Caco-2 (cell line): ENCODE measurements at regions not wholly inside any gene's neighbourhood (a gene's known extent, or its start where the extent isn't known, plus 50 kb on each side); places are given as distances from the start of the nearest gene placed in this dataset.
"Not testable (repeated sequence)": the region's sequence is repeated elsewhere in the genome, so short reads cannot be mapped to it uniquely, and the experiment has no call there.

Experiments
- BruUV-seq: library from RNA; stranded (reverse); fragments of 400-500 nt; replicated peaks from 2 replicates; lab custom pipeline; 2021; lab: Mats Ljungman, UMichigan
- CTCF ChIA-PET: fragments of 300-600 bp; sonication (Branson Sonifier 250); formaldehyde crosslinking; loops from one replicate; lab custom pipeline; 2022; ENCODE audit warnings: antibody characterized with exemption; lab: Charles Lee
- POLR2A ChIA-PET: fragments of 300-600 bp; sonication (Branson Sonifier 250); formaldehyde crosslinking; loops from one replicate; lab custom pipeline; 2022; ENCODE audit warnings: antibody characterized with exemption; lab: Charles Lee
- DNase-seq, 2 experiments: peaks; one replicate each; pipeline versions ENCODE4 v3.0.0 to v3.0.0-alpha.2; 2020 to 2022
- H3K27me3 ChIP-seq: replicated peaks from 2 replicates; pipeline ENCODE4 v1.6.0; 2011; ENCODE audit warnings: low read length; ENCODE audit not compliant: control insufficient read depth, insufficient read depth
- H3K36me3 ChIP-seq: 2 replicates; pipeline ENCODE4 v1.5.1; 2011; ENCODE audit warnings: low read length; ENCODE audit not compliant: control insufficient read depth, insufficient read depth
- H3K4me1 ChIP-seq: fragments of 250-450 bp; sonication (Bioruptor Pico); 2 replicates; pipeline ENCODE4 v1.5.1; 2020; ENCODE audit warnings: mild to moderate bottlenecking
- H3K4me3 ChIP-seq: 2 replicates; pipeline ENCODE4 v1.5.1; 2011; ENCODE audit warnings: low read depth, mild to moderate bottlenecking, control low read depth, low read length
- H3K9me3 ChIP-seq: fragments of 250-450 bp; sonication (Bioruptor Pico); 2 replicates; pipeline ENCODE4 v1.5.1; 2020; ENCODE audit warnings: mild to moderate bottlenecking, moderate library complexity
- H3K27ac Mint-ChIP-seq: one replicate; pipeline ENCODE4 v1.8.0; 2022; ENCODE audit warnings: mixed read lengths; ENCODE audit not compliant: unreplicated experiment
- H3K27me3 Mint-ChIP-seq: one replicate; pipeline ENCODE4 v1.8.0; 2022; ENCODE audit warnings: mixed read lengths; ENCODE audit not compliant: insufficient read depth, unreplicated experiment
- H3K36me3 Mint-ChIP-seq: one replicate; pipeline ENCODE4 v1.8.0; 2022; ENCODE audit warnings: mild to moderate bottlenecking, mixed read lengths; ENCODE audit not compliant: insufficient read depth, unreplicated experiment
- H3K4me1 Mint-ChIP-seq: one replicate; pipeline ENCODE4 v1.8.0; 2022; ENCODE audit warnings: low read depth, mixed read lengths; ENCODE audit not compliant: unreplicated experiment
- H3K4me3 Mint-ChIP-seq: one replicate; pipeline ENCODE4 v1.8.0; 2022; ENCODE audit warnings: mild to moderate bottlenecking, moderate library complexity, mixed read lengths; ENCODE audit not compliant: unreplicated experiment
- H3K9me3 Mint-ChIP-seq: one replicate; pipeline ENCODE4 v1.8.0; 2022; ENCODE audit warnings: mixed read lengths; ENCODE audit not compliant: unreplicated experiment
- intact Hi-C: fragments of 100-400 bp; cut with micrococcal nuclease; formaldehyde crosslinking; loops from one replicate; pipeline ENCODE4 v1.10.0; 2022; ENCODE audit not compliant: unreplicated experiment
- TF ChIP-seq, protein P1 (sequence below), 2 experiments: fragments of 200-600 bp in 1 of 2; IDR thresholded peaks; 1 replicate in 1 of 2; 2 replicates in 1 of 2; pipeline versions ENCODE4 v1.5.1 to v1.8.0; 2011 to 2022; ENCODE audit warnings: antibody characterized with exemption in 1 of 2, control low read depth in 1 of 2, inconsistent platforms in 1 of 2, low read depth in 1 of 2, low read length in 1 of 2, mild to moderate bottlenecking in 1 of 2, moderate library complexity in 1 of 2; ENCODE audit not compliant: insufficient read depth in 1 of 2, severe bottlenecking in 1 of 2, unreplicated experiment in 1 of 2

DNA sequence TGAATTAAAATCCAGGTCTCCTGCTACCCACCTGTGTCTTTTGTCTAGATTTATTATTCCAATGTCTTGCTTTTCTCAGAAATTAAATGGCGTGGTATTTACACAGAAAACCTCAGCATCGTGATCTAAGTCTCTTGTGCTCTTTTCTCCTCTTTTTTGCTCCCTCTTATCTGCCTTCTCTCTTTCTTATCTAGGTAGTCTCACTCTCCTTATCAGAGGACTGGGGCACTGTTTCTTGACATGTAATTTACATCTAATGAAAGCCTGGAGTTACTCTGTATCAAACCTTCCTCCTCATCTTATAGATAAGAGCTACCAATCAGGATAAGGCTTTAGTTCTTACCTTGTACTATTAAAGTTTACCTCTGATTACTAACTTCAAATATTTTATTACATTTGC, 933.8 kb downstream of the TLE1 start:
- H3K4me3 Mint-ChIP-seq: no peak overlapping the region
- ChIA-PET POLR2A (no interaction called here), CTCF (no interaction called here)
- no peaks in the 10 kb centered on the region for H3K27me3 Mint-ChIP-seq
- H3K27ac Mint-ChIP-seq: no peak overlapping the region
- TF ChIP-seq, protein P1, sequence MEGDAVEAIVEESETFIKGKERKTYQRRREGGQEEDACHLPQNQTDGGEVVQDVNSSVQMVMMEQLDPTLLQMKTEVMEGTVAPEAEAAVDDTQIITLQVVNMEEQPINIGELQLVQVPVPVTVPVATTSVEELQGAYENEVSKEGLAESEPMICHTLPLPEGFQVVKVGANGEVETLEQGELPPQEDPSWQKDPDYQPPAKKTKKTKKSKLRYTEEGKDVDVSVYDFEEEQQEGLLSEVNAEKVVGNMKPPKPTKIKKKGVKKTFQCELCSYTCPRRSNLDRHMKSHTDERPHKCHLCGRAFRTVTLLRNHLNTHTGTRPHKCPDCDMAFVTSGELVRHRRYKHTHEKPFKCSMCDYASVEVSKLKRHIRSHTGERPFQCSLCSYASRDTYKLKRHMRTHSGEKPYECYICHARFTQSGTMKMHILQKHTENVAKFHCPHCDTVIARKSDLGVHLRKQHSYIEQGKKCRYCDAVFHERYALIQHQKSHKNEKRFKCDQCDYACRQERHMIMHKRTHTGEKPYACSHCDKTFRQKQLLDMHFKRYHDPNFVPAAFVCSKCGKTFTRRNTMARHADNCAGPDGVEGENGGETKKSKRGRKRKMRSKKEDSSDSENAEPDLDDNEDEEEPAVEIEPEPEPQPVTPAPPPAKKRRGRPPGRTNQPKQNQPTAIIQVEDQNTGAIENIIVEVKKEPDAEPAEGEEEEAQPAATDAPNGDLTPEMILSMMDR (IDR thresholded peaks at IDR 0.05; ENCODE audit: insufficient read depth in 1 of 2, low read depth in 1 of 2, low read length in 1 of 2, severe bottlenecking in 1 of 2, unreplicated experiment in 1 of 2): no peak
- H3K36me3 ChIP-seq: no peaks in the 10 kb centered on the region
- DNase-seq: no peak
- no peak overlapping the region for H3K4me3 ChIP-seq
- no peaks in the 10 kb centered on the region for H3K4me1 ChIP-seq
- no peaks in the 10 kb centered on the region for H3K4me1 Mint-ChIP-seq
- intact Hi-C loops: no loop called here
- BruUV-seq: no TSS peak
- no peaks in the 10 kb centered on the region for H3K36me3 Mint-ChIP-seq
- no peaks in the 10 kb centered on the region for H3K9me3 Mint-ChIP-seq
- H3K9me3 ChIP-seq: no peaks in the 10 kb centered on the region
- no peaks in the 10 kb centered on the region for H3K27me3 ChIP-seq

DNA sequence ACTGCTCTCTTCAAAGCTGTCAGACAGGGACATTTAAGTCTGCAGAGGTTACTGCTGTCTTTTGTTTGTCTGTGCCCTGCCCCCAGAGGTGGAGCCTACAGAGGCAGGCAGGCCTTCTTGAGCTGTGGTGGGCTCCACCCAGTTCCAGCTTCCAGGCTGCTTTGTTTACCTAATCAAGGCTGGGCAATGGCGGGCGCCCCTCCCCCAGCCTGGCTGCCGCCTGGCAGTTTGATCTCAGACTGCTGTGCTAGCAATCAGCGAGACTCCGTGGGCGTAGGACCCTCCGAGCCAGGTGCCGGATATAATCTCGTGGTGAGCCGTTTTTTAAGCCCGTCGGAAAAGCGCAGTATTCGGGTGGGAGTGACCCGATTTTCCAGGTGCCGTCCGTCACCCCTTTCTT, 942.3 kb downstream of the TLE1 start:
- intact Hi-C loops, H3K27me3 Mint-ChIP-seq, H3K27ac Mint-ChIP-seq, BruUV-seq, H3K9me3 ChIP-seq, H3K36me3 Mint-ChIP-seq, CTCF ChIA-PET, H3K27me3 ChIP-seq, H3K4me1 ChIP-seq, H3K4me3 ChIP-seq, POLR2A ChIA-PET, H3K4me1 Mint-ChIP-seq, H3K36me3 ChIP-seq, H3K9me3 Mint-ChIP-seq: not testable (repeated sequence)
- peak overlapping the region; percentile 38 for H3K4me3 Mint-ChIP-seq
- peak in 1 of 2 experiments; percentile 0 for DNase-seq

DNA sequence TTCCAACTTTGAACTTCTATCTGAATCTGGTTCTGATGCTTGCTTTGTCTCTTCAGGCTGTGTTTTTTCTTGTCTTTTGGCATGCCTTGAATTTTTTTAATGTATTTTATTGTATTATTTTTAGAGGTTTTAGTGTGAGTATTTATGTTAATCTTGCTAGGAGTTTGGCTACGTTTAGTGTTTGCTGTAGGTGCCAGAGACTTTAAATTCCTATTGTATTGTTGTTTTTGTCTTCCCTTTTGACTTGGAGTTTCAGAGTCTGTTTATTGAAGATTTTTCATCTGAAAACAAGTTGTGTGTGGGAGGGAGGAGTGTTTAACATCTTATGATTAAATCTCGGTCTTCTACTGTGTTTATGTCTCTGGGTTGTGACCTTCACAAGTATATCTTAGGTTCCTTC, 956.8 kb downstream of the TLE1 start:
- TF ChIP-seq, protein P1 (IDR thresholded peaks at IDR 0.05; ENCODE audit: insufficient read depth in 1 of 2, low read depth in 1 of 2, low read length in 1 of 2, severe bottlenecking in 1 of 2, unreplicated experiment in 1 of 2): no peak
- POLR2A ChIA-PET: no interaction called here
- no peaks in the 10 kb centered on the region for H3K9me3 ChIP-seq
- Mint-ChIP-seq H3K27me3 (no peaks in the 10 kb centered on the region), H3K4me1 (no peaks in the 10 kb centered on the region), H3K4me3 (no peak overlapping the region), H3K9me3 (no peaks in the 10 kb centered on the region), H3K27ac (no peak overlapping the region), H3K36me3 (no peaks in the 10 kb centered on the region)
- no peaks in the 10 kb centered on the region for H3K27me3 ChIP-seq
- no TSS peak for BruUV-seq
- intact Hi-C loops: no loop called here
- CTCF ChIA-PET: no interaction called here
- DNase-seq: no peak
- no peaks in the 10 kb centered on the region for H3K36me3 ChIP-seq
- H3K4me3 ChIP-seq: no peak overlapping the region
- no peaks in the 10 kb centered on the region for H3K4me1 ChIP-seq

DNA sequence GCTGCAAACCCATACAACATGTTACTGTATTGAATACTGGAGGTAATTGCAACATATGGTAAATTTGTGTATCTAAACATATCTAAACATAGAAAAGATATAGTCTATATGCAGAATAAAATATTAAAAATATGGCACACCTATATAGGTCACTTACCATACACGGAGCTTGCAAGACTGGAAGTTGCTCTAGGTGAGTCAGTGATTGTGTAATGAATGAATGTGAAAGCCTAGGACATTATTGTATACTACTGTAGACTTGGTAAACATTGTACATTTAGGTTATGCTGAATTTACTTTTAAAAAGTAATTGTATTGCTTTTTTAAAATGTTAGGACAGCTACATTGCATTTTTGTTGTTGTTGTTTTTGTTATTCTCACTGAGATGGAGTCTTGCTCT, 968.8 kb downstream of the TLE1 start:
- Mint-ChIP-seq H3K4me1 (no peaks in the 10 kb centered on the region), H3K4me3 (no peak overlapping the region), H3K36me3 (no peaks in the 10 kb centered on the region), H3K27ac (no peak overlapping the region), H3K27me3 (no peaks in the 10 kb centered on the region), H3K9me3 (no peaks in the 10 kb centered on the region)
- CTCF ChIA-PET: no interaction called here
- TF ChIP-seq, protein P1 (IDR thresholded peaks at IDR 0.05; ENCODE audit: insufficient read depth in 1 of 2, low read depth in 1 of 2, low read length in 1 of 2, severe bottlenecking in 1 of 2, unreplicated experiment in 1 of 2): no peak
- intact Hi-C loops: no loop called here
- Histone ChIP-seq H3K27me3 (no peaks in the 10 kb centered on the region), H3K4me1 (no peaks in the 10 kb centered on the region), H3K9me3 (no peaks in the 10 kb centered on the region), H3K4me3 (no peak overlapping the region), H3K36me3 (no peaks in the 10 kb centered on the region)
- BruUV-seq: no TSS peak
- no peak for DNase-seq
- POLR2A ChIA-PET: no interaction called here
